ENCODE measurements at regions not wholly inside any gene's neighbourhood (a gene's known extent, or its start where the extent isn't known, plus 50 kb on each side); places are given as distances from the start of the nearest gene placed in this dataset.

- DNase-seq (ENCODE audit: low read depth): no peak
Observed at GRCh38 chr4:129403848-129404247, 307.9 kb downstream of the C4orf33 start.

- DNase-seq (ENCODE audit: low read depth): no peak
Observed at GRCh38 chr4:129410115-129410514, 314.2 kb downstream of the C4orf33 start.

- DNase-seq (ENCODE audit: low read depth): no peak
Observed at GRCh38 chr4:129415004-129415403, 319.1 kb downstream of the C4orf33 start.

- DNase-seq (ENCODE audit: low read depth): no peak
Observed at GRCh38 chr4:129420637-129421036, 324.7 kb downstream of the C4orf33 start.

GRCh38 chr4:129422277-129422676, 326.3 kb downstream of the C4orf33 start:
- no peak for DNase-seq (ENCODE audit: low read depth)

GRCh38 chr4:129428454-129428853, 332.5 kb downstream of the C4orf33 start:
- DNase-seq (ENCODE audit: low read depth): no peak

- DNase-seq (ENCODE audit: low read depth): no peak
Observed at GRCh38 chr4:129429581-129430320, 333.8 kb downstream of the C4orf33 start.

GRCh38 chr4:129437347-129437746, 341.4 kb downstream of the C4orf33 start:
- no peak for DNase-seq (ENCODE audit: low read depth)

- no peak for DNase-seq (ENCODE audit: low read depth)
Observed at GRCh38 chr4:129438456-129438981, 342.6 kb downstream of the C4orf33 start.

- no peak for DNase-seq (ENCODE audit: low read depth)
Observed at GRCh38 chr4:129446074-129446473, 350.1 kb downstream of the C4orf33 start.

GRCh38 chr4:129453524-129454200, 357.7 kb downstream of the C4orf33 start:
- DNase-seq (ENCODE audit: low read depth): no peak

GRCh38 chr4:129455482-129455881, 359.5 kb downstream of the C4orf33 start:
- DNase-seq (ENCODE audit: low read depth): no peak

GRCh38 chr4:129468624-129469023, 372.7 kb downstream of the C4orf33 start:
- no peak for DNase-seq (ENCODE audit: low read depth)

- no peak for DNase-seq (ENCODE audit: low read depth)
Observed at GRCh38 chr4:129474698-129475097, 378.7 kb downstream of the C4orf33 start.

GRCh38 chr4:129481107-129481506, 385.2 kb downstream of the C4orf33 start:
- no peak for DNase-seq (ENCODE audit: low read depth)

- no peak for DNase-seq (ENCODE audit: low read depth)
Observed at GRCh38 chr4:129488427-129488826, 392.5 kb downstream of the C4orf33 start.

- no peak for DNase-seq (ENCODE audit: low read depth)
Observed at GRCh38 chr4:129490516-129490915, 394.6 kb downstream of the C4orf33 start.

- no peak for DNase-seq (ENCODE audit: low read depth)
Observed at GRCh38 chr4:129498626-129499025, 402.7 kb downstream of the C4orf33 start.

- no peak for DNase-seq (ENCODE audit: low read depth)
Observed at GRCh38 chr4:129514852-129515251, 418.9 kb downstream of the C4orf33 start.

GRCh38 chr4:129515356-129515755, 419.4 kb downstream of the C4orf33 start:
- DNase-seq (ENCODE audit: low read depth): no peak

- DNase-seq (ENCODE audit: low read depth): no peak
Observed at GRCh38 chr4:129526812-129527211, 430.9 kb downstream of the C4orf33 start.

GRCh38 chr4:129531253-129531652, 435.3 kb downstream of the C4orf33 start:
- no peak for DNase-seq (ENCODE audit: low read depth)

- no peak for DNase-seq (ENCODE audit: low read depth)
Observed at GRCh38 chr4:129532573-129532972, 436.6 kb downstream of the C4orf33 start.

Measured in myocyte (in vitro differentiated cells).